Activated CD4-positive, alpha-beta T cell treated with anti-CD3 and anti-CD28 coated beads, Interleukin-2, amount 50 U/mL, for 1 hour (primary cell): ENCODE measurements at regions not wholly inside any gene's neighbourhood (a gene's known extent, or its start where the extent isn't known, plus 50 kb on each side); places are given as distances from the start of the nearest gene placed in this dataset.
A peak's percentile ranks its signal among the peaks of the same experiment; 100 is the strongest.

Experiments
- DNase-seq: peaks from one replicate; pipeline ENCODE4 v3.0.0-alpha.2; 2020

DNA sequence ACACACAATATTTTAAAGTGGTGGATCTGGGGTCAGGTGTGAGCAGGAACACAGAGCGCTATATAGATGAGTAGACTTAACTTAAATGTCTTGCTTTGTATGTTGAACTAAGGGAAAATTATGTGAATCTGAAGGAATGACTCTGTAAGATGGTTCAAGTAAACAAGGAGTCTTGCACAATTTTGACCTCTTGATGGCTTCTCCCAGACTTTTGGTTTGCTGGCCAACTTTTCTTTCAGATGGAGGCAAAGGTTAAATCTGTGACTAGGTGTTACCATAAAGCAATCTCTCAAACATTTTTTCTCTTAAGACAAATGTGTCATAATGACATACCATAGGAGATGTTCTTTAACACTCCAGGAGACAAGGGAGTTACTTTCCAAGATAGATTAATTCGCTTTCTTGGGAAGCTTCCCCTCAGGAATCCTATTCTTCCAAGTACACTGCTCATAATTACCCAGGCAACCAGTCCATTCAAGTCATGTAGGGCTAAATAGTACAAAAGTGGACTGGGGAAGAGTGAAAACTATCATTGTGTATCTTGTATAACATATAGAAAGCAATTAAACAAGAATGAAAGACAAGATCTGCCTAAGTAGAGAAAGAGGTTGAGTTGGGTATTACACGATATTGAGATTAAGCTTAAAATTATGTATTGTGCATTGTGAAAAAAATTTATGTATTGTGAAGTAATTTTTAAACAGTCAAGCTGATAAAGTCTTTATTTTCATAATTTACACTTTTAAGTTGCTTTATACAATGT is 60.3 kb upstream of the SLC27A6 start:
- DNase-seq, result no peak

DNA sequence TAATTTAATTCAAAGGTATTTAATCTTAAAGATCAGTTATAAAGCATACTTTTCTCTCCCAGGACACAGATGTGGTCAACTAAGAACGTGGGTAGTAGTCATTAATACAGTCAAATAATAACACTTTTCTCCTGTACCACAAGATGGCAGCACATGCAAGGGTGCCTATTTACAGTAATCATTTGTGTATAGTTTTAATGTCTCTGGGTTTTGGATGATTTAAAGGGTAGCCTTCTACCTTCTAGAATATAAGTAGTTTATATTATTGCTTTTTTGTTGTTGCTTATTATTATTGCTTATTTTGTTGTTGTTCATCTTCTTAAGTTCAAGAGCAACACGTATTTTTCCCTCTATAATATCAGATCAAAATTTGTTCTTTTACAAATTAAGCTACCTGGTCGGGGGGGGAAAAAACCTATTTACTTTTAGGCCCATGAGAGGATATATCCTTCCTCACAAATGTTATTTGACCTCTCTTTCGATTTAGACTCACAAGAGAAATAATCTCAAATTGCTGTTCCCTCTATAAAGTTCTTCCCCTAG is 59.6 kb upstream of the SLC27A6 start:
- peak; percentile 32 for DNase-seq

DNA sequence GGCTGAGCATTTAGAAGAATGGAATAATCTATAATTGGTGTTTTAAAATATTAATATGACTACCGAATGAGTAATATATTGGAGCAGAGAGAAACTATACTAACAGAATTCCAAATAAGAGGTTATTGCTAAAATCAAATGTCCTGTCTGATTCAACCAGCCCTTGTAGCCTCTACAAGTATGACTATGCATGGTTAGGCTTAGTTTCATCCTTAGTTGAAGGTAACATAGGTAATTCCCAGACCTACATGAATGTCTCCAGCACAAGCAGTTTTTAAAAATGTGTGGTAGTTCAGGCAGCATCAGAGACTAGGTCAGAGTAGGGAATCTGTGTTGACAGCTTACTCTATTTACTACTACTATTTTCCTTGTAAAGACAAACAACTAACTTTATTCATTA is 51.7 kb upstream of the SLC27A6 start:
- no peak for DNase-seq
